H9 (cell line): ENCODE measurements at regions not wholly inside any gene's neighbourhood (a gene's known extent, or its start where the extent isn't known, plus 50 kb on each side); places are given as distances from the start of the nearest gene placed in this dataset.

ENCODE experiments used
- DNase-seq: peaks from one replicate; pipeline ENCODE4 v3.0.0-alpha.2; 2017
- H2AFZ ChIP-seq: one replicate; pipeline ENCODE4 v1.6.1; 2013; ENCODE audit warnings: mild to moderate bottlenecking, low read length, control low read depth, moderate library complexity
- H2AK5ac ChIP-seq: 2 replicates; pipeline ENCODE4 v1.6.1; 2013; ENCODE audit warnings: low read length, control low read depth, mixed read lengths; ENCODE audit not compliant: insufficient read length
- H2BK120ac ChIP-seq: one replicate; pipeline ENCODE4 v1.6.1; 2013; ENCODE audit warnings: low read depth, mild to moderate bottlenecking, low read length, control low read depth, inconsistent platforms; ENCODE audit not compliant: poor library complexity, severe bottlenecking
- H2BK12ac ChIP-seq: 2 replicates; pipeline ENCODE4 v1.6.1; 2013; ENCODE audit warnings: low read length, control low read depth, mixed read lengths, low read depth; ENCODE audit not compliant: insufficient read length
- H2BK15ac ChIP-seq: 2 replicates; pipeline ENCODE4 v1.6.1; 2013; ENCODE audit warnings: low read depth, low read length, control low read depth
- H2BK20ac ChIP-seq: one replicate; pipeline ENCODE4 v1.6.1; 2013; ENCODE audit warnings: low read depth, mild to moderate bottlenecking, low read length, control low read depth, inconsistent platforms; ENCODE audit not compliant: poor library complexity, severe bottlenecking
- H2BK5ac ChIP-seq: 2 replicates; pipeline ENCODE4 v1.6.1; 2013; ENCODE audit warnings: low read length, control low read depth, mixed read lengths; ENCODE audit not compliant: insufficient read length
- H3K14ac ChIP-seq: 2 replicates; pipeline ENCODE4 v1.6.1; 2013; ENCODE audit warnings: low read length, control low read depth; ENCODE audit not compliant: insufficient read depth
- H3K18ac ChIP-seq: 2 replicates; pipeline ENCODE4 v1.6.1; 2013; ENCODE audit warnings: low read depth, mild to moderate bottlenecking, mixed read lengths, low read length, control low read depth; ENCODE audit not compliant: insufficient read length
- H3K23ac ChIP-seq: 2 replicates; pipeline ENCODE4 v1.6.1; 2013; ENCODE audit warnings: low read length, control low read depth, mixed read lengths, low read depth; ENCODE audit not compliant: insufficient read length
- H3K23me2 ChIP-seq: 2 replicates; pipeline ENCODE4 v1.6.1; 2013; ENCODE audit warnings: low read depth, mild to moderate bottlenecking, mixed read lengths, low read length, control low read depth; ENCODE audit not compliant: insufficient read length, poor library complexity, severe bottlenecking
- H3K27ac ChIP-seq: 2 replicates; pipeline ENCODE4 v1.5.1; 2013; ENCODE audit warnings: low read length, control low read depth, mixed read lengths, low read depth; ENCODE audit not compliant: insufficient read length
- H3K27me3 ChIP-seq: 2 replicates; pipeline ENCODE4 v1.6.1; 2013; ENCODE audit warnings: low read length, control low read depth, inconsistent platforms; ENCODE audit not compliant: insufficient read depth
- H3K4ac ChIP-seq: 2 replicates; pipeline ENCODE4 v1.6.1; 2013; ENCODE audit warnings: low read depth, mild to moderate bottlenecking, control low read depth, inconsistent platforms, low read length, moderate library complexity
- H3K4me1 ChIP-seq: 2 replicates; pipeline ENCODE4 v1.6.1; 2013; ENCODE audit warnings: low read length, control low read depth, inconsistent platforms; ENCODE audit not compliant: insufficient read depth
- H3K4me2 ChIP-seq: 2 replicates; pipeline ENCODE4 v1.6.1; 2013; ENCODE audit warnings: low read length, control low read depth, mixed read lengths; ENCODE audit not compliant: insufficient read length, insufficient read depth
- H3K56ac ChIP-seq: 2 replicates; pipeline ENCODE4 v1.6.1; 2013; ENCODE audit warnings: low read depth, mild to moderate bottlenecking, mixed read lengths, low read length, control low read depth; ENCODE audit not compliant: insufficient read length
- H3K79me1 ChIP-seq: 2 replicates; pipeline ENCODE4 v1.6.1; 2013; ENCODE audit warnings: low read depth, mild to moderate bottlenecking, moderate library complexity, low read length, control low read depth, inconsistent platforms; ENCODE audit not compliant: insufficient read depth, poor library complexity, severe bottlenecking
- H3K79me2 ChIP-seq: 2 replicates; pipeline ENCODE4 v1.6.1; 2013; ENCODE audit warnings: low read length, control low read depth, inconsistent platforms; ENCODE audit not compliant: insufficient read depth
- H3K9ac ChIP-seq: 2 replicates; pipeline ENCODE4 v1.6.1; 2013; ENCODE audit warnings: low read length, control low read depth, mixed read lengths; ENCODE audit not compliant: insufficient read length; ENCODE audit errors: extremely low read depth
- H3K9me3 ChIP-seq: one replicate; pipeline ENCODE4 v1.6.1; 2013; ENCODE audit warnings: low read depth, low read length, inconsistent platforms; ENCODE audit not compliant: control insufficient read depth
- H3T11ph ChIP-seq: one replicate; pipeline ENCODE4 v1.6.1; 2013; ENCODE audit warnings: mild to moderate bottlenecking, low read length, control low read depth, inconsistent platforms
- H4K20me1 ChIP-seq: one replicate; pipeline ENCODE4 v1.6.1; 2013; ENCODE audit not compliant: control insufficient read depth, insufficient read length, insufficient read depth
- H4K5ac ChIP-seq: 2 replicates; pipeline ENCODE4 v1.6.1; 2013; ENCODE audit warnings: low read depth, mild to moderate bottlenecking, mixed read lengths, low read length, control low read depth; ENCODE audit not compliant: insufficient read length
- H4K8ac ChIP-seq: replicated peaks from 2 replicates; pipeline ENCODE4 v1.6.1; 2013; ENCODE audit warnings: low read length, control low read depth, mixed read lengths, low read depth; ENCODE audit not compliant: insufficient read length
- H4K91ac ChIP-seq: 2 replicates; pipeline ENCODE4 v1.6.1; 2013; ENCODE audit warnings: low read depth, mild to moderate bottlenecking, moderate library complexity, mixed read lengths, low read length, control low read depth; ENCODE audit not compliant: insufficient read length
- H3K27ac Mint-ChIP-seq, 3 experiments: 2 replicates in 2 of 3; 3 replicates in 1 of 3; pipeline ENCODE4 v1.8.0; 2020 to 2021; ENCODE audit warnings: mixed read lengths in 3 of 3, mild to moderate bottlenecking in 1 of 3, moderate library complexity in 1 of 3
- H3K27me3 Mint-ChIP-seq: 2 replicates; pipeline ENCODE4 v1.8.0; 2021; ENCODE audit warnings: low read depth, mild to moderate bottlenecking, moderate library complexity, mixed read lengths
- H3K36me3 Mint-ChIP-seq, 3 experiments: 2 replicates in 2 of 3; 3 replicates in 1 of 3; pipeline ENCODE4 v1.8.0; 2020 to 2021; ENCODE audit warnings: low read depth in 3 of 3, mixed read lengths in 3 of 3; ENCODE audit not compliant: insufficient read depth in 1 of 3
- H3K4me1 Mint-ChIP-seq, 2 experiments: 2 replicates each; pipeline ENCODE4 v1.8.0; 2020; ENCODE audit warnings: mixed read lengths in 2 of 2
- H3K4me3 Mint-ChIP-seq, 2 experiments: 2 replicates in 1 of 2; 3 replicates in 1 of 2; pipeline ENCODE4 v1.8.0; 2020 to 2021; ENCODE audit warnings: mild to moderate bottlenecking in 2 of 2, mixed read lengths in 2 of 2, moderate library complexity in 1 of 2
- H3K9me3 Mint-ChIP-seq, 2 experiments: 2 replicates in 1 of 2; 3 replicates in 1 of 2; pipeline ENCODE4 v1.8.0; 2020; ENCODE audit warnings: mild to moderate bottlenecking in 2 of 2, mixed read lengths in 2 of 2, moderate library complexity in 1 of 2
- WGBS: extraction: QIAGEN DNeasy Blood & Tissue Kit; methylation state at CpG from one replicate; pipeline ENCODE4 v1.1.7; 2013; ENCODE audit warnings: missing lambda C conversion rate, low lambda C conversion rate, mixed read lengths; ENCODE audit not compliant: insufficient read length; ENCODE audit errors: extremely low coverage; 5-methylcytosine and 5-hydroxymethylcytosine counted together
- TF ChIP-seq, protein P1 (sequence below): fragments of 200-600 bp; sonication (generic); conservative IDR thresholded peaks from 3 replicates; pipeline ENCODE4 v1.8.0; 2021; ENCODE audit warnings: antibody characterized with exemption, mild to moderate bottlenecking

DNA sequence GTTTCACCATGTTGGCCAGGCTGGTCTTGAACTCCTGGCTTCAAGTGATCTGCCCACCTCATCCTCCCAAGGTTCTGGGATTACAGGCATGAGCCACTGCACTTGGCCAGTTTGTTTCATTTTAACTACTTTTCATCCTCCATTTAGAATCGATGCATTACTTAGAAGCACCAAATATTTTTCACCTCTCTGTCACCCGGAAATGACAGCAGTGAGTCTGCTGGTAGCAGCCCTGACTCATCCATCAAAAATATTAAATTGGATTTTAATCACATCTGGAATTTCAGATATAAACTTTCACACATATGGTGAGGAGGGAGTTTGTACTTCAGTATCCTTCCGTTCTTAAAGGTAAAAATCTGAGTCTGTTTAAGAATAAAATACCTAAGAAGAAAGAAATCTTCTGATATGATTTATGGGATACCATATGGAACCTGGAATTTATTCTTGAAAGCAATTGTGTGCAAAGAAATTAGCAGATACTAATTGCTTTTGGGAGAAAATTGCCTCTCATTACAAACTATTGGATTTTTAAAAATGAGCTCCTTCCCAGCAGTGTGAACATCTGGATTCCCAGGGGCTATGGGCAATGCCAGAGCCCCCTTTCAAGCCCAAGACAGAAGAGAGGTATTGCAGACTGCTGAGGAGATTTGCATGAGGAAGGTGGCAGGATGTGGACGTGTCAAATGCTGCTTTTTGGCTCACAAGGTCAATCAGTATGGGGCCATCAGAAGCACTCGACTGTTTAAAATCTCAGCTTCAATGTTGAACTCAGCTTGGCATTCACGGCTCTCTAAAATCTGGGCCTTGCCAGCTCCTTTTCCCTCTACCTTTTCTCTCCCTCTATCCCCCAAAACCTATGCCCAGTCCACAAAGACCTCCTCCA lies 279.5 kb upstream of the SIX2 start:
- H3K79me1 ChIP-seq, result no peaks in the 10 kb centered on the region
- no peak overlapping the region for H3K27ac ChIP-seq
- H4K20me1 ChIP-seq, result no peaks in the 10 kb centered on the region
- H3K23me2 ChIP-seq, result no peaks in the 10 kb centered on the region
- no peak overlapping the region for H3K4me3 Mint-ChIP-seq
- no peak overlapping the region for H3K4ac ChIP-seq
- H3K4me1 Mint-ChIP-seq, result no peaks in the 10 kb centered on the region
- H3K9ac ChIP-seq, result no peak overlapping the region
- WGBS, result no CpG with 5 or more reads among the region's 6 CpGs
- no peaks in the 10 kb centered on the region for H3K79me2 ChIP-seq
- H2BK5ac ChIP-seq, result no peak overlapping the region
- H3K9me3 Mint-ChIP-seq, result peaks cover 14 to 19% of the 10 kb centered on the region in 2 experiments
- no peak overlapping the region for H3K56ac ChIP-seq
- H2AK5ac ChIP-seq, result no peak overlapping the region
- TF ChIP-seq, protein P1, sequence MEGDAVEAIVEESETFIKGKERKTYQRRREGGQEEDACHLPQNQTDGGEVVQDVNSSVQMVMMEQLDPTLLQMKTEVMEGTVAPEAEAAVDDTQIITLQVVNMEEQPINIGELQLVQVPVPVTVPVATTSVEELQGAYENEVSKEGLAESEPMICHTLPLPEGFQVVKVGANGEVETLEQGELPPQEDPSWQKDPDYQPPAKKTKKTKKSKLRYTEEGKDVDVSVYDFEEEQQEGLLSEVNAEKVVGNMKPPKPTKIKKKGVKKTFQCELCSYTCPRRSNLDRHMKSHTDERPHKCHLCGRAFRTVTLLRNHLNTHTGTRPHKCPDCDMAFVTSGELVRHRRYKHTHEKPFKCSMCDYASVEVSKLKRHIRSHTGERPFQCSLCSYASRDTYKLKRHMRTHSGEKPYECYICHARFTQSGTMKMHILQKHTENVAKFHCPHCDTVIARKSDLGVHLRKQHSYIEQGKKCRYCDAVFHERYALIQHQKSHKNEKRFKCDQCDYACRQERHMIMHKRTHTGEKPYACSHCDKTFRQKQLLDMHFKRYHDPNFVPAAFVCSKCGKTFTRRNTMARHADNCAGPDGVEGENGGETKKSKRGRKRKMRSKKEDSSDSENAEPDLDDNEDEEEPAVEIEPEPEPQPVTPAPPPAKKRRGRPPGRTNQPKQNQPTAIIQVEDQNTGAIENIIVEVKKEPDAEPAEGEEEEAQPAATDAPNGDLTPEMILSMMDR, result no peak
- H3K27me3 Mint-ChIP-seq, result no peaks in the 10 kb centered on the region; the same call in 1 of the 2 replicates
- H2BK120ac ChIP-seq, result no peak overlapping the region
- H3K27ac Mint-ChIP-seq, result no peak overlapping the region; a peak in 1 of 7 replicates
- no peak overlapping the region for H3T11ph ChIP-seq
- peaks cover 5% of the 10 kb centered on the region for H3K9me3 ChIP-seq
- H4K91ac ChIP-seq, result no peak overlapping the region
- no peaks in the 10 kb centered on the region; the same call in 1 of the 2 replicates for H3K4me1 ChIP-seq
- no peak overlapping the region for H4K5ac ChIP-seq
- H2BK15ac ChIP-seq, result no peak overlapping the region
- peaks cover 3 to 20% (median 4%) of the 10 kb centered on the region in 3 experiments; a peak in 5 of 7 replicates for H3K36me3 Mint-ChIP-seq
- no peaks in the 10 kb centered on the region for H3K27me3 ChIP-seq
- no peak overlapping the region for H3K18ac ChIP-seq
- no peak overlapping the region for H3K14ac ChIP-seq
- no peak overlapping the region for H2AFZ ChIP-seq
- no peak overlapping the region for H3K4me2 ChIP-seq
- no peak overlapping the region for H3K23ac ChIP-seq
- no peak for DNase-seq
- no peak overlapping the region for H2BK20ac ChIP-seq
- no peak overlapping the region for H2BK12ac ChIP-seq
- H4K8ac ChIP-seq, result no peak overlapping the region
